GM10266 (cell line): ENCODE measurements at regions not wholly inside any gene's neighbourhood (a gene's known extent, or its start where the extent isn't known, plus 50 kb on each side); places are given as distances from the start of the nearest gene placed in this dataset.
"Not testable (repeated sequence)": the region's sequence is repeated elsewhere in the genome, so short reads cannot be mapped to it uniquely, and the experiment has no call there.

Source experiments
- DNase-seq: peaks from one replicate; pipeline ENCODE4 v3.0.0; 2012; ENCODE audit errors: extremely low spot score
- CTCF ChIP-seq: IDR thresholded peaks from 2 replicates; pipeline ENCODE4 v1.5.1; 2012; ENCODE audit warnings: mild to moderate bottlenecking, low read depth; ENCODE audit not compliant: control insufficient read depth, insufficient read depth; ENCODE audit errors: missing control alignments

GRCh38 chr1:91207691-91208090 lies 185.9 kb upstream of the ZNF644 start:
- DNase-seq, result not testable (repeated sequence)

- not testable (repeated sequence) for DNase-seq
These were observed 182.3 kb upstream of the ZNF644 start for GRCh38 chr1:91204150-91204549.

GRCh38 chr1:91201694-91202093 lies 179.9 kb upstream of the ZNF644 start:
- no peak for TF ChIP-seq CTCF
- DNase-seq, result no peak

- no peak for DNase-seq
- TF ChIP-seq CTCF, result no peak
These were observed 179.3 kb upstream of the ZNF644 start for GRCh38 chr1:91201176-91201575.

- DNase-seq, result no peak
- no peak for TF ChIP-seq CTCF
These were observed 178.8 kb upstream of the ZNF644 start for GRCh38 chr1:91200675-91201074.

GRCh38 chr1:91199988-91200387 lies 178.2 kb upstream of the ZNF644 start:
- TF ChIP-seq CTCF, result no peak

GRCh38 chr1:91190996-91191395 lies 169.2 kb upstream of the ZNF644 start:
- no peak for TF ChIP-seq CTCF
- DNase-seq, result no peak

More at GRCh38 chr1:91199988-91200387, 178.2 kb upstream of the ZNF644 start:
- DNase-seq, result no peak

GRCh38 chr1:91189096-91189495 lies 167.3 kb upstream of the ZNF644 start:
- no peak for DNase-seq
- TF ChIP-seq CTCF, result no peak

- DNase-seq, result not testable (repeated sequence)
These were observed 161.0 kb upstream of the ZNF644 start for GRCh38 chr1:91182807-91183206.
